ENCODE measurements at regions not wholly inside any gene's neighbourhood (a gene's known extent, or its start where the extent isn't known, plus 50 kb on each side); places are given as distances from the start of the nearest gene placed in this dataset.

GRCh38 chr10:4730998-4731397 is 95.0 kb upstream of the AKR1E2 start:
- DNase-seq, result no peak

GRCh38 chr10:4725917-4726606 is 99.9 kb upstream of the AKR1E2 start:
- DNase-seq, result no peak

GRCh38 chr10:4723860-4724259 is 102.1 kb upstream of the AKR1E2 start:
- DNase-seq, result no peak

- no peak for DNase-seq
Observed at GRCh38 chr10:4721999-4722753, 103.8 kb upstream of the AKR1E2 start.

GRCh38 chr10:4720463-4720862 is 105.5 kb upstream of the AKR1E2 start:
- DNase-seq, result no peak

- DNase-seq, result no peak
Observed at GRCh38 chr10:4719671-4720070, 106.3 kb upstream of the AKR1E2 start.

GRCh38 chr10:4719036-4719435 is 107.0 kb upstream of the AKR1E2 start:
- DNase-seq, result no peak

- DNase-seq, result no peak
Observed at GRCh38 chr10:4718544-4718943, 107.5 kb upstream of the AKR1E2 start.

GRCh38 chr10:4717670-4718069 is 108.3 kb upstream of the AKR1E2 start:
- DNase-seq, result no peak

GRCh38 chr10:4710858-4711257 is 115.1 kb upstream of the AKR1E2 start:
- DNase-seq, result no peak

GRCh38 chr10:4708123-4708759 is 117.8 kb upstream of the AKR1E2 start:
- no peak for DNase-seq

GRCh38 chr10:4707221-4707620 is 118.8 kb upstream of the AKR1E2 start:
- DNase-seq, result no peak

GRCh38 chr10:4704034-4704545 is 121.9 kb upstream of the AKR1E2 start:
- DNase-seq, result no peak

GRCh38 chr10:4701016-4701415 is 125.0 kb upstream of the AKR1E2 start:
- no peak for DNase-seq

GRCh38 chr10:4699950-4700730 is 125.9 kb upstream of the AKR1E2 start:
- no peak for DNase-seq

- DNase-seq, result no peak
Observed at GRCh38 chr10:4698075-4698474, 127.9 kb upstream of the AKR1E2 start.

GRCh38 chr10:4696186-4696585 is 129.8 kb upstream of the AKR1E2 start:
- DNase-seq, result no peak

- no peak for DNase-seq
Observed at GRCh38 chr10:4693967-4694366, 132.0 kb upstream of the AKR1E2 start.

- no peak for DNase-seq
Observed at GRCh38 chr10:4692206-4692605, 133.8 kb upstream of the AKR1E2 start.

GRCh38 chr10:4691776-4692175 is 134.2 kb upstream of the AKR1E2 start:
- no peak for DNase-seq

GRCh38 chr10:4691301-4691700 is 134.7 kb upstream of the AKR1E2 start:
- DNase-seq, result no peak

- no peak for DNase-seq
Observed at GRCh38 chr10:4688601-4689000, 137.4 kb upstream of the AKR1E2 start.

GRCh38 chr10:4688168-4688567 is 137.8 kb upstream of the AKR1E2 start:
- no peak for DNase-seq

Data from T1000 (cell line).